GM12878 (cell line): ENCODE measurements at regions not wholly inside any gene's neighbourhood (a gene's known extent, or its start where the extent isn't known, plus 50 kb on each side); places are given as distances from the start of the nearest gene placed in this dataset.

ENCODE experiments used
- ATAC-seq: fragments of 200-7000 bp; cut with Tn5 transposase; 3 replicates; pipeline ENCODE4 v1.9.1; 2020; ENCODE audit warnings: mild to moderate bottlenecking, moderate library complexity
- BruUV-seq: library from RNA; stranded (reverse); fragments of 400-500 nt; replicated peaks from 2 replicates; lab custom pipeline; 2021; lab: Mats Ljungman, UMichigan
- CTCF ChIA-PET: fragments of 300-600 bp; sonication (Branson Sonifier 250); formaldehyde crosslinking; extraction: SDS; loops from one replicate; lab custom pipeline; 2021; ENCODE audit warnings: inconsistent platforms; lab: Yijun Ruan, JAX
- POLR2A ChIA-PET: fragments of 350-600 bp; formaldehyde crosslinking; extraction: SDS; loops from one replicate; lab custom pipeline; 2021; ENCODE audit warnings: inconsistent platforms; lab: Charles Lee
- RAD21 ChIA-PET: fragments of 300-600 bp; sonication (Branson Sonifier 250); formaldehyde crosslinking; loops from one replicate; lab custom pipeline; 2023; ENCODE audit warnings: antibody characterized with exemption; ENCODE audit not compliant: unreplicated experiment; lab: Charles Lee
- SMC1A ChIA-PET: fragments of 300-600 bp; sonication (Branson Sonifier 250); formaldehyde crosslinking; loops from one replicate; lab custom pipeline; 2023; ENCODE audit not compliant: unreplicated experiment, uncharacterized antibody; lab: Charles Lee
- DNase-seq: peaks from one replicate; pipeline ENCODE4 v3.0.0-alpha.2; 2011; ENCODE audit warnings: low read depth, low spot score
- FAIRE-seq: peaks from 3 replicates; lab custom pipeline; 2011; peaks lifted over from hg19 to GRCh38; lab: Jason Lieb, UNC
- H2AFZ ChIP-seq: 2 replicates; pipeline ENCODE4 v1.6.0; 2011; ENCODE audit warnings: low read depth, low read length, control low read depth; ENCODE audit not compliant: control insufficient read depth
- H3K27ac ChIP-seq: 2 replicates; pipeline ENCODE4 v1.5.1; 2011; ENCODE audit warnings: control low read depth; ENCODE audit not compliant: control insufficient read depth, insufficient read depth
- H3K27me3 ChIP-seq, 2 experiments: replicated peaks in 1 of 2; 2 replicates each; pipeline versions ENCODE4 v1.6.0 to v1.6.1; 2011; ENCODE audit warnings: low read length in 1 of 2; ENCODE audit not compliant: control insufficient read depth in 2 of 2, insufficient read depth in 2 of 2
- H3K36me3 ChIP-seq, 2 experiments: 2 replicates each; pipeline ENCODE4 v1.5.1; 2011; ENCODE audit warnings: low read length in 1 of 2; ENCODE audit not compliant: control insufficient read depth in 2 of 2, insufficient read depth in 2 of 2
- H3K4me1 ChIP-seq: 2 replicates; pipeline ENCODE4 v1.6.1; 2011; ENCODE audit warnings: mild to moderate bottlenecking, low read length, moderate library complexity, mixed read lengths; ENCODE audit not compliant: control insufficient read depth, insufficient read depth
- H3K4me2 ChIP-seq: 2 replicates; pipeline ENCODE4 v1.6.0; 2011; ENCODE audit warnings: control low read depth; ENCODE audit not compliant: control insufficient read depth, insufficient read depth
- H3K4me3 ChIP-seq: fragments of 200-600 bp; sonication (generic); 2 replicates; pipeline ENCODE4 v1.5.1; 2016
- H3K79me2 ChIP-seq: 2 replicates; pipeline ENCODE4 v1.6.0; 2011; ENCODE audit warnings: low read length; ENCODE audit not compliant: control insufficient read depth, insufficient read depth
- H3K9ac ChIP-seq: 2 replicates; pipeline ENCODE4 v1.8.0; 2011; ENCODE audit warnings: low read length, control low read depth, mixed read lengths; ENCODE audit not compliant: control insufficient read depth, insufficient read depth
- H3K9me3 ChIP-seq: replicated peaks from 3 replicates; pipeline ENCODE4 v1.5.1; 2011; ENCODE audit warnings: mild to moderate bottlenecking, low read length; ENCODE audit not compliant: control insufficient read depth, insufficient read depth
- H4K20me1 ChIP-seq: 2 replicates; pipeline ENCODE4 v1.6.0; 2011; ENCODE audit not compliant: control insufficient read depth, insufficient read depth
- EP300 ChIP-seq, 2 experiments: fragments of 150-350 bp in 1 of 2; IDR thresholded peaks; 2 replicates each; pipeline ENCODE4 v1.6.1; 2011 to 2012; ENCODE audit warnings: low read depth in 2 of 2, low read length in 2 of 2, borderline replicate concordance in 1 of 2, improper control_type of control experiment in 1 of 2, inconsistent platforms in 1 of 2; ENCODE audit not compliant: control insufficient read depth in 1 of 2
- JUNB ChIP-seq: IDR thresholded peaks from 2 replicates; pipeline ENCODE4 v1.6.1; 2016; ENCODE audit warnings: antibody characterized with exemption, mild to moderate bottlenecking
- MEF2B ChIP-seq: fragments of 450-650 bp; IDR thresholded peaks from 2 replicates; pipeline ENCODE4 v1.6.1; 2018; ENCODE audit warnings: mild to moderate bottlenecking, moderate library complexity; ENCODE audit not compliant: partially characterized antibody, poor library complexity, severe bottlenecking
- MLLT1 ChIP-seq: fragments of 450-650 bp; IDR thresholded peaks from 2 replicates; pipeline ENCODE4 v1.6.1; 2016; ENCODE audit warnings: mild to moderate bottlenecking
- MXI1 ChIP-seq: fragments of 150-350 bp; IDR thresholded peaks from 2 replicates; pipeline ENCODE4 v1.6.1; 2011; ENCODE audit warnings: low read depth, mild to moderate bottlenecking, inconsistent platforms, low read length, improper control_type of control experiment
- MYB ChIP-seq: fragments of 150-350 bp; IDR thresholded peaks from 2 replicates; pipeline ENCODE4 v1.6.1; 2014; ENCODE audit warnings: mild to moderate bottlenecking, low read depth, low read length, borderline replicate concordance
- PML ChIP-seq: IDR thresholded peaks from 2 replicates; pipeline ENCODE4 v1.6.1; 2012; ENCODE audit warnings: low read length, inconsistent platforms
- POLR2AphosphoS2 ChIP-seq: IDR thresholded peaks from 2 replicates; pipeline ENCODE4 v1.6.1; 2011; ENCODE audit warnings: low read depth, mild to moderate bottlenecking, low read length, improper control_type of control experiment, moderate library complexity
- RELB ChIP-seq: fragments of 450-650 bp; IDR thresholded peaks from 2 replicates; pipeline ENCODE4 v1.6.1; 2017; ENCODE audit warnings: low read depth, mild to moderate bottlenecking, moderate library complexity
- SREBF2 ChIP-seq: IDR thresholded peaks from 2 replicates; pipeline ENCODE4 v1.6.1; 2012; ENCODE audit warnings: mild to moderate bottlenecking, low read length
- ZBTB40 ChIP-seq: fragments of 450-650 bp; IDR thresholded peaks from 2 replicates; pipeline ENCODE4 v1.6.1; 2016; ENCODE audit warnings: mild to moderate bottlenecking, moderate library complexity, borderline replicate concordance
- WGBS: methylation state at CpG from one replicate; pipeline ENCODE4 v1.1.6; 2016; ENCODE audit warnings: low lambda C conversion rate; ENCODE audit not compliant: insufficient replicate concordance, insufficient coverage; ENCODE audit errors: missing lambda C conversion rate; 5-methylcytosine and 5-hydroxymethylcytosine counted together
- in situ Hi-C: fragments of 300-500 bp; cut with MboI; formaldehyde crosslinking; loops from 9 replicates; pipeline ENCODE4 v1.14.3; 2018; ENCODE audit warnings: mixed read lengths
- intact Hi-C: fragments of 100-400 bp; cut with micrococcal nuclease; formaldehyde crosslinking; loops from one replicate; pipeline ENCODE4 v1.14.2; 2022; ENCODE audit not compliant: unreplicated experiment

GRCh38 chr12:88753066-88753465, 172.8 kb upstream of the KITLG start:
- no peak for TF ChIP-seq MEF2B
- TF ChIP-seq PML = no peak
- no peak for TF ChIP-seq EP300 (IDR thresholded peaks at IDR 0.05; ENCODE audit: borderline replicate concordance in 1 of 2, control insufficient read depth in 1 of 2, low read depth in 2 of 2, low read length in 2 of 2)
- intact Hi-C loops = no loop called here
- Histone ChIP-seq H3K4me3 (no peak overlapping the region), H3K36me3 (no peaks in the 10 kb centered on the region), H3K79me2 (no peaks in the 10 kb centered on the region), H3K27me3 (no peaks in the 10 kb centered on the region), H4K20me1 (no peaks in the 10 kb centered on the region), H3K4me2 (no peak overlapping the region), H3K27ac (no peak overlapping the region), H3K9me3 (no peaks in the 10 kb centered on the region), H2AFZ (no peak overlapping the region), H3K9ac (no peak overlapping the region), H3K4me1 (no peaks in the 10 kb centered on the region)
- CTCF ChIA-PET = no interaction called here
- ATAC-seq (no peak), DNase-seq (no peak), FAIRE-seq (no peak)
- in situ Hi-C loops = no loop called here
- SMC1A ChIA-PET = no interaction called here
- 47% methylated on average over 4 of the region's 4 CpGs for WGBS
- POLR2A ChIA-PET = no interaction called here
- BruUV-seq = no TSS peak
- RAD21 ChIA-PET = no interaction called here

- Histone ChIP-seq H3K4me1 (no peaks in the 10 kb centered on the region), H2AFZ (no peak overlapping the region), H3K9me3 (no peaks in the 10 kb centered on the region), H3K9ac (no peak overlapping the region), H4K20me1 (no peaks in the 10 kb centered on the region), H3K4me3 (no peak overlapping the region), H3K4me2 (no peak overlapping the region), H3K79me2 (no peaks in the 10 kb centered on the region), H3K27me3 (no peaks in the 10 kb centered on the region), H3K36me3 (no peaks in the 10 kb centered on the region), H3K27ac (no peak overlapping the region)
- TF ChIP-seq MLLT1 (no peak), RELB (no peak), ZBTB40 (no peak), POLR2AphosphoS2 (no peak), MXI1 (no peak), JUNB (no peak), SREBF2 (no peak), MYB (no peak)
- POLR2A ChIA-PET = no interaction called here
- intact Hi-C loops (no loop called here), in situ Hi-C loops (no loop called here)
- BruUV-seq = no TSS peak
- no peak for FAIRE-seq
- RAD21 ChIA-PET = no interaction called here
- DNase-seq = no peak
- CTCF ChIA-PET = no interaction called here
- 9% methylated on average over 3 of the region's 3 CpGs for WGBS
- SMC1A ChIA-PET = interaction anchor here (1.0 to 1.2 kb wide), 3 partner anchors 12 to 26 kb away, joined by 3 to 4 read pairs (median 4); no protein-coding TSS in a partner anchor
- ATAC-seq = no peak
These were observed 171.9 kb upstream of the KITLG start for GRCh38 chr12:88752183-88752582.
